Neural progenitor cell (in vitro differentiated cells): ENCODE measurements at regions not wholly inside any gene's neighbourhood (a gene's known extent, or its start where the extent isn't known, plus 50 kb on each side); places are given as distances from the start of the nearest gene placed in this dataset.

Experiments
- EZH2 ChIP-seq: fragments of 200-600 bp; sonication (generic); IDR thresholded peaks from 2 replicates; pipeline ENCODE4 v1.6.1; 2017; ENCODE audit warnings: antibody characterized with exemption, mild to moderate bottlenecking, moderate library complexity
- EZH2phosphoT487 ChIP-seq: fragments of 200-600 bp; sonication (generic); IDR thresholded peaks from 2 replicates; pipeline ENCODE4 v1.6.1; 2017; ENCODE audit warnings: antibody characterized with exemption
- TF ChIP-seq, protein P1 (sequence below): fragments of 200-600 bp; sonication (generic); IDR thresholded peaks from 2 replicates; pipeline ENCODE4 v1.5.1; 2017; ENCODE audit warnings: antibody characterized with exemption, mild to moderate bottlenecking

DNA sequence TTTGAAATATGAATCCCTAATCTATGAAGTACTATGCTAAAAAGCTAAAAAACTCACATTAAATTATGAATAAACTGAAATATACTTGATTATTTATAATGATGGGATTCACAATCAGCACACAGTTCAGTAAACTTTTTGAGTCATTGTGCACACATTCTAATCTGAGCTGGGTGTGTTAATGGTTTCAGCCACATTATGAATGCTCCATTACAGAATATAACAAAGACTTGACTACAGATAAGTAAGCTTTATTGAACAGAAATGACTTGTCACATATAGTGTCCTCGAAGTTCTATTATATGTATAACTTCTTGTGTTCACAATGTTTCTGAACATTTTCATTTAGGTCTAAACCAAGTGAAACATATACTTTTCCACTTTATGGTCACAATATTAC, 1649.9 kb upstream of the IGFBP7 start:
- TF ChIP-seq, protein P1, sequence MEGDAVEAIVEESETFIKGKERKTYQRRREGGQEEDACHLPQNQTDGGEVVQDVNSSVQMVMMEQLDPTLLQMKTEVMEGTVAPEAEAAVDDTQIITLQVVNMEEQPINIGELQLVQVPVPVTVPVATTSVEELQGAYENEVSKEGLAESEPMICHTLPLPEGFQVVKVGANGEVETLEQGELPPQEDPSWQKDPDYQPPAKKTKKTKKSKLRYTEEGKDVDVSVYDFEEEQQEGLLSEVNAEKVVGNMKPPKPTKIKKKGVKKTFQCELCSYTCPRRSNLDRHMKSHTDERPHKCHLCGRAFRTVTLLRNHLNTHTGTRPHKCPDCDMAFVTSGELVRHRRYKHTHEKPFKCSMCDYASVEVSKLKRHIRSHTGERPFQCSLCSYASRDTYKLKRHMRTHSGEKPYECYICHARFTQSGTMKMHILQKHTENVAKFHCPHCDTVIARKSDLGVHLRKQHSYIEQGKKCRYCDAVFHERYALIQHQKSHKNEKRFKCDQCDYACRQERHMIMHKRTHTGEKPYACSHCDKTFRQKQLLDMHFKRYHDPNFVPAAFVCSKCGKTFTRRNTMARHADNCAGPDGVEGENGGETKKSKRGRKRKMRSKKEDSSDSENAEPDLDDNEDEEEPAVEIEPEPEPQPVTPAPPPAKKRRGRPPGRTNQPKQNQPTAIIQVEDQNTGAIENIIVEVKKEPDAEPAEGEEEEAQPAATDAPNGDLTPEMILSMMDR, result no peak
- TF ChIP-seq EZH2, result no peak
- no peak for TF ChIP-seq EZH2phosphoT487
